WERI-Rb-1 (cell line): ENCODE measurements at regions not wholly inside any gene's neighbourhood (a gene's known extent, or its start where the extent isn't known, plus 50 kb on each side); places are given as distances from the start of the nearest gene placed in this dataset.

ENCODE experiments used
- DNase-seq: peaks from one replicate; pipeline ENCODE4 v3.0.0-alpha.2; 2020
- H3K27ac ChIP-seq: fragments of 250-450 bp; sonication (Bioruptor Pico); 2 replicates; pipeline ENCODE4 v1.5.1; 2020; ENCODE audit warnings: mild to moderate bottlenecking, moderate library complexity
- H3K27me3 ChIP-seq: fragments of 250-450 bp; sonication (Bioruptor Pico); 2 replicates; pipeline ENCODE4 v1.5.1; 2021; ENCODE audit warnings: mild to moderate bottlenecking, low read depth, moderate library complexity; ENCODE audit not compliant: insufficient read depth, severe bottlenecking
- H3K36me3 ChIP-seq: fragments of 250-450 bp; sonication (Bioruptor Pico); 2 replicates; pipeline ENCODE4 v1.5.1; 2020; ENCODE audit warnings: mild to moderate bottlenecking, moderate library complexity
- H3K4me3 ChIP-seq: 2 replicates; pipeline ENCODE4 v1.5.1; 2011; ENCODE audit warnings: low read depth, mild to moderate bottlenecking, control low read depth, low read length
- H3K9me3 ChIP-seq: fragments of 250-450 bp; sonication (Bioruptor Pico); 2 replicates; pipeline ENCODE4 v1.5.1; 2021; ENCODE audit warnings: mild to moderate bottlenecking, moderate library complexity; ENCODE audit not compliant: severe bottlenecking
- CTCF ChIP-seq: IDR thresholded peaks from 2 replicates; pipeline ENCODE4 v1.5.1; 2011; ENCODE audit warnings: low read depth, mild to moderate bottlenecking, control low read depth, inconsistent platforms, low read length

DNA sequence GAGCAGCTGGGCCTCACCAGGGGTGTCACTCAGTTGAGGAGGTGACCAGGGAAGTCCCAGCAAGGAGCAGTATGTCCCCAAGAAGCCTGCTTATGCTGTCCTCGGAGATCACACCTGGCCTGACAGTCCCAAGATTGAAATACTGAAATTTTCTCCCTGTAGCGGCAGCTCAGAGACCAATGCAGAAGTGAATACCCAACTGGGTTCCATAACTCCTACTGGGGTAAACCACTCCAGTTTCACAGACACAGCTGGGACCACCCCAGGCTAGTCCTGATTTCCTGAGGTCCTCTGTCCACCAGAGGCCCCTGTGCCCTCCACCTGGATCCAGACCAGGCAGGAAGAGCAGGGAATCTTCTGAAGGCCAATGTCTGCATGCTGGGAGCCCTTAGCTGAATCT is 298.1 kb downstream of the ZEB1 start:
- H3K4me3 ChIP-seq = no peak overlapping the region
- H3K36me3 ChIP-seq = no peaks in the 10 kb centered on the region
- TF ChIP-seq CTCF = no peak
- no peaks in the 10 kb centered on the region for H3K27me3 ChIP-seq
- no peak overlapping the region for H3K27ac ChIP-seq
- no peak for DNase-seq
- no peaks in the 10 kb centered on the region for H3K9me3 ChIP-seq

DNA sequence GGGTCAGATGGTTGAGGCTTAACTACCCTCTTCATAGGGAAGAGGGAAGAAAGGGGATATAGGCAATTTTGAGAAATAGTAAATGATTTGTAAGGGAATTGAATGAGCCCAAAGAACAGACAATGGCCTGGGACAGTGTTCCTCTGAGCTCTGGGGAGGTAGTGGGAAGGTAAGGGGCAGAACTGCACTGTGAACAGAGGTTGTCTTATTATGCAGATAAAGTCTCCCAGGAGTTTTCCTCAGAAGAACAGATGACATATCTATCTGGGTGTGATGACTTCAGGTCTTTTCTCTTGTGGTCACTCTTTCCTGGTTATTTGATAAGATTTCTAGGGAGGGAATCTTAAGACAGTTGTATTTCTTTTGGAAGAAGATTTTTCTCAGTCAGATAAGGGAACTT is 296.1 kb downstream of the ZEB1 start:
- Histone ChIP-seq H3K36me3 (no peaks in the 10 kb centered on the region), H3K27ac (no peak overlapping the region), H3K4me3 (no peak overlapping the region), H3K9me3 (no peaks in the 10 kb centered on the region), H3K27me3 (no peaks in the 10 kb centered on the region)
- TF ChIP-seq CTCF = no peak
- DNase-seq = no peak

GRCh38 chr10:31614611-31615010 is 295.6 kb downstream of the ZEB1 start:
- no peak for TF ChIP-seq CTCF
- H3K9me3 ChIP-seq = no peaks in the 10 kb centered on the region
- DNase-seq = no peak
- H3K27ac ChIP-seq = no peak overlapping the region
- H3K4me3 ChIP-seq = no peak overlapping the region
- H3K27me3 ChIP-seq = no peaks in the 10 kb centered on the region
- H3K36me3 ChIP-seq = no peaks in the 10 kb centered on the region

DNA sequence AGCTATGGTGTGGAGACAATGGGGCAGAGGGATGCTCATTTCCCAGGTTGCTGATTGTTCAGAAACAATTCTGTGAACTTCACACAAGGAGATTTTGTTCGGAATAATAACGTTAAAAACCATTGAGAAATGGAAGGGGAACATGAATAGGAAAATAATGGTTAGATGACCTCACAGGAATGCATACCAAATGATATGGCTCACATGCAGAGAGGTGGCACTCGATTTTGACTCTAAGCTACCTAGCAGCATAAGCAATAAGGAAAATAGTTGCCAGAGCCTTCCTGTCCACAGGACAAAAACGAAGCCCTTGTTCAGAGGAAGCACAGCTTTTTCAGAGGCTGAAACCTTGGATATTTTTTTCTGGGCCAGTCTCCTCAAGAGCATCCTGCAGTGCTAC is 293.1 kb downstream of the ZEB1 start:
- Histone ChIP-seq H3K27ac (no peak overlapping the region), H3K4me3 (no peak overlapping the region), H3K27me3 (no peaks in the 10 kb centered on the region), H3K9me3 (no peaks in the 10 kb centered on the region), H3K36me3 (no peaks in the 10 kb centered on the region)
- no peak for DNase-seq
- no peak for TF ChIP-seq CTCF

DNA sequence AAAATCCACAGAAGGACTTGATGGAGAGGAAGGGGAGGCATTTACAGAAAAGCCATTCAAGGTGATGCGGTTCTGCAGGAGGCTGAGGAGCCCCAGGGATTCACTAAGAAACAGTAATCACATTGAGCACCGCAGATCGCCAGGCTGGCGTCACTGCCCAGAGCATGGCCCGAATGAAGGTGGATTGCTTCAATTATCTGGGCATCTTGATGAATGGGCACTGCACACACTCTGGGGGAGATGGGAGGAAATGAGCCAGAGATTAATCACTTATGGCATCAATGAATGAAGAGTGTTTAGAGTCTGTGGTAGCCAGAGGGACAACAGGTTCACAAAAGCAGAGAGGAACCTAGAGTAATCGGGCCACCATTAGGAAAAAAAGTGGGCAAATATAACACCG is 292.1 kb downstream of the ZEB1 start:
- no peak overlapping the region for H3K4me3 ChIP-seq
- H3K9me3 ChIP-seq = no peaks in the 10 kb centered on the region
- no peaks in the 10 kb centered on the region for H3K27me3 ChIP-seq
- no peak for DNase-seq
- H3K27ac ChIP-seq = no peak overlapping the region
- no peaks in the 10 kb centered on the region for H3K36me3 ChIP-seq
- no peak for TF ChIP-seq CTCF

GRCh38 chr10:31607481-31607880 is 288.5 kb downstream of the ZEB1 start:
- no peak for DNase-seq
- H3K27me3 ChIP-seq = no peaks in the 10 kb centered on the region
- no peak overlapping the region for H3K4me3 ChIP-seq
- no peak overlapping the region for H3K27ac ChIP-seq
- no peak for TF ChIP-seq CTCF
- H3K9me3 ChIP-seq = no peaks in the 10 kb centered on the region
- H3K36me3 ChIP-seq = no peaks in the 10 kb centered on the region
